Caco-2 (cell line): ENCODE measurements at regions not wholly inside any gene's neighbourhood (a gene's known extent, or its start where the extent isn't known, plus 50 kb on each side); places are given as distances from the start of the nearest gene placed in this dataset.

Source experiments
- BruUV-seq: library from RNA; stranded (reverse); fragments of 400-500 nt; replicated peaks from 2 replicates; lab custom pipeline; 2021; lab: Mats Ljungman, UMichigan
- CTCF ChIA-PET: fragments of 300-600 bp; sonication (Branson Sonifier 250); formaldehyde crosslinking; loops from one replicate; lab custom pipeline; 2022; ENCODE audit warnings: antibody characterized with exemption; lab: Charles Lee
- POLR2A ChIA-PET: fragments of 300-600 bp; sonication (Branson Sonifier 250); formaldehyde crosslinking; loops from one replicate; lab custom pipeline; 2022; ENCODE audit warnings: antibody characterized with exemption; lab: Charles Lee
- DNase-seq, 2 experiments: peaks; one replicate each; pipeline versions ENCODE4 v3.0.0 to v3.0.0-alpha.2; 2020 to 2022
- H3K27me3 ChIP-seq: replicated peaks from 2 replicates; pipeline ENCODE4 v1.6.0; 2011; ENCODE audit warnings: low read length; ENCODE audit not compliant: control insufficient read depth, insufficient read depth
- H3K36me3 ChIP-seq: 2 replicates; pipeline ENCODE4 v1.5.1; 2011; ENCODE audit warnings: low read length; ENCODE audit not compliant: control insufficient read depth, insufficient read depth
- H3K4me1 ChIP-seq: fragments of 250-450 bp; sonication (Bioruptor Pico); 2 replicates; pipeline ENCODE4 v1.5.1; 2020; ENCODE audit warnings: mild to moderate bottlenecking
- H3K4me3 ChIP-seq: 2 replicates; pipeline ENCODE4 v1.5.1; 2011; ENCODE audit warnings: low read depth, mild to moderate bottlenecking, control low read depth, low read length
- H3K9me3 ChIP-seq: fragments of 250-450 bp; sonication (Bioruptor Pico); 2 replicates; pipeline ENCODE4 v1.5.1; 2020; ENCODE audit warnings: mild to moderate bottlenecking, moderate library complexity
- H3K27ac Mint-ChIP-seq: one replicate; pipeline ENCODE4 v1.8.0; 2022; ENCODE audit warnings: mixed read lengths; ENCODE audit not compliant: unreplicated experiment
- H3K27me3 Mint-ChIP-seq: one replicate; pipeline ENCODE4 v1.8.0; 2022; ENCODE audit warnings: mixed read lengths; ENCODE audit not compliant: insufficient read depth, unreplicated experiment
- H3K36me3 Mint-ChIP-seq: one replicate; pipeline ENCODE4 v1.8.0; 2022; ENCODE audit warnings: mild to moderate bottlenecking, mixed read lengths; ENCODE audit not compliant: insufficient read depth, unreplicated experiment
- H3K4me1 Mint-ChIP-seq: one replicate; pipeline ENCODE4 v1.8.0; 2022; ENCODE audit warnings: low read depth, mixed read lengths; ENCODE audit not compliant: unreplicated experiment
- H3K4me3 Mint-ChIP-seq: one replicate; pipeline ENCODE4 v1.8.0; 2022; ENCODE audit warnings: mild to moderate bottlenecking, moderate library complexity, mixed read lengths; ENCODE audit not compliant: unreplicated experiment
- H3K9me3 Mint-ChIP-seq: one replicate; pipeline ENCODE4 v1.8.0; 2022; ENCODE audit warnings: mixed read lengths; ENCODE audit not compliant: unreplicated experiment
- intact Hi-C: fragments of 100-400 bp; cut with micrococcal nuclease; formaldehyde crosslinking; loops from one replicate; pipeline ENCODE4 v1.10.0; 2022; ENCODE audit not compliant: unreplicated experiment
- TF ChIP-seq, protein P1 (sequence below), 2 experiments: fragments of 200-600 bp in 1 of 2; IDR thresholded peaks; 1 replicate in 1 of 2; 2 replicates in 1 of 2; pipeline versions ENCODE4 v1.5.1 to v1.8.0; 2011 to 2022; ENCODE audit warnings: antibody characterized with exemption in 1 of 2, control low read depth in 1 of 2, inconsistent platforms in 1 of 2, low read depth in 1 of 2, low read length in 1 of 2, mild to moderate bottlenecking in 1 of 2, moderate library complexity in 1 of 2; ENCODE audit not compliant: insufficient read depth in 1 of 2, severe bottlenecking in 1 of 2, unreplicated experiment in 1 of 2

DNA sequence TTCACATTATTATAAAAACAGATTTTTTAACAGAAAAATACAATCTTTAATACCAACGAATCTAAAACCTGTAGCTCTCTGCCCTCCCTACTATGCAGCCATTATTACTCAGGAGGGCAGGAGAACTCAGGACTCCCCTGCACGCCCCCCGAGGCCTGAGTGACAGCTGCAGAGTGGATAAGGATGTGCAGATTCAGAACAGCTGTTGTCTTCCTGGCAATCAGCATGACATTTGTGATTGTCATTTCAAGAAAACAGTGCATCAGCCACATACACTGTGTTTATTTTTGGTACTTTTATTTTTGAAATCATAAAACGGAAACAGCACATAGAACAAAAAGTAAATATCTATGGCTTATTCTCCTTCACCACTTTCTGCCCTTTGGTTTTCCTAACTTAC is 450.8 kb downstream of the OCA2 start:
- Histone ChIP-seq H3K9me3 (peaks cover 9% of the 10 kb centered on the region), H3K36me3 (no peaks in the 10 kb centered on the region), H3K27me3 (no peaks in the 10 kb centered on the region), H3K4me1 (no peaks in the 10 kb centered on the region), H3K4me3 (no peak overlapping the region)
- intact Hi-C loops: no loop called here
- no peaks in the 10 kb centered on the region for H3K36me3 Mint-ChIP-seq
- H3K4me1 Mint-ChIP-seq: no peaks in the 10 kb centered on the region
- TF ChIP-seq, protein P1, sequence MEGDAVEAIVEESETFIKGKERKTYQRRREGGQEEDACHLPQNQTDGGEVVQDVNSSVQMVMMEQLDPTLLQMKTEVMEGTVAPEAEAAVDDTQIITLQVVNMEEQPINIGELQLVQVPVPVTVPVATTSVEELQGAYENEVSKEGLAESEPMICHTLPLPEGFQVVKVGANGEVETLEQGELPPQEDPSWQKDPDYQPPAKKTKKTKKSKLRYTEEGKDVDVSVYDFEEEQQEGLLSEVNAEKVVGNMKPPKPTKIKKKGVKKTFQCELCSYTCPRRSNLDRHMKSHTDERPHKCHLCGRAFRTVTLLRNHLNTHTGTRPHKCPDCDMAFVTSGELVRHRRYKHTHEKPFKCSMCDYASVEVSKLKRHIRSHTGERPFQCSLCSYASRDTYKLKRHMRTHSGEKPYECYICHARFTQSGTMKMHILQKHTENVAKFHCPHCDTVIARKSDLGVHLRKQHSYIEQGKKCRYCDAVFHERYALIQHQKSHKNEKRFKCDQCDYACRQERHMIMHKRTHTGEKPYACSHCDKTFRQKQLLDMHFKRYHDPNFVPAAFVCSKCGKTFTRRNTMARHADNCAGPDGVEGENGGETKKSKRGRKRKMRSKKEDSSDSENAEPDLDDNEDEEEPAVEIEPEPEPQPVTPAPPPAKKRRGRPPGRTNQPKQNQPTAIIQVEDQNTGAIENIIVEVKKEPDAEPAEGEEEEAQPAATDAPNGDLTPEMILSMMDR (IDR thresholded peaks at IDR 0.05; ENCODE audit: insufficient read depth in 1 of 2, low read depth in 1 of 2, low read length in 1 of 2, severe bottlenecking in 1 of 2, unreplicated experiment in 1 of 2): no peak
- no TSS peak for BruUV-seq
- H3K9me3 Mint-ChIP-seq: peaks cover 16% of the 10 kb centered on the region
- H3K4me3 Mint-ChIP-seq: no peak overlapping the region
- DNase-seq: no peak
- no peaks in the 10 kb centered on the region for H3K27me3 Mint-ChIP-seq
- CTCF ChIA-PET: no interaction called here
- no peak overlapping the region for H3K27ac Mint-ChIP-seq
- POLR2A ChIA-PET: no interaction called here

DNA sequence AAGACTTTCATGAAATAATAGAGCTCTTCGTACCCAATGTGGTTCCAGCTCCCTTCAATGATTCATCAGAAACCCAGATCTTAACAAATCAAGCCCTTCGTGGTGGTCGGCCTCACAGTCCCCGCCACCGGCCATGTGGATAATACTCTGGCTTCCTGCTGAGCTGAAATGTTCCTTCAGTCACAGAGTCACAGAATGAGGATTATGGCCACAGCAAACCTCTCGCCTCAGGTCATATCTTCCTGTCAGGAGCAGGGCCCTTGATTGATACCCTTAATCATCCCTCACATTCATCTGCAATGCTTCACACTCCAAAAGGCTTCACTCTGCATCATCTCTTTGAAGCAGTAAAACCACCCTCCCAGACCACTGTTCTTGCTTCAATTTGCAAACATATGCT is 452.6 kb downstream of the OCA2 start:
- Histone ChIP-seq H3K4me3 (no peak overlapping the region), H3K9me3 (peaks cover 12% of the 10 kb centered on the region), H3K27me3 (no peaks in the 10 kb centered on the region), H3K4me1 (no peaks in the 10 kb centered on the region), H3K36me3 (no peaks in the 10 kb centered on the region)
- intact Hi-C loops: no loop called here
- POLR2A ChIA-PET: no interaction called here
- CTCF ChIA-PET: no interaction called here
- Mint-ChIP-seq H3K4me3 (no peak overlapping the region), H3K4me1 (no peaks in the 10 kb centered on the region), H3K36me3 (no peaks in the 10 kb centered on the region), H3K27me3 (no peaks in the 10 kb centered on the region), H3K27ac (no peak overlapping the region), H3K9me3 (peaks cover 34% of the 10 kb centered on the region)
- BruUV-seq: no TSS peak
- TF ChIP-seq, protein P1 (IDR thresholded peaks at IDR 0.05; ENCODE audit: insufficient read depth in 1 of 2, low read depth in 1 of 2, low read length in 1 of 2, severe bottlenecking in 1 of 2, unreplicated experiment in 1 of 2): no peak
- no peak for DNase-seq

DNA sequence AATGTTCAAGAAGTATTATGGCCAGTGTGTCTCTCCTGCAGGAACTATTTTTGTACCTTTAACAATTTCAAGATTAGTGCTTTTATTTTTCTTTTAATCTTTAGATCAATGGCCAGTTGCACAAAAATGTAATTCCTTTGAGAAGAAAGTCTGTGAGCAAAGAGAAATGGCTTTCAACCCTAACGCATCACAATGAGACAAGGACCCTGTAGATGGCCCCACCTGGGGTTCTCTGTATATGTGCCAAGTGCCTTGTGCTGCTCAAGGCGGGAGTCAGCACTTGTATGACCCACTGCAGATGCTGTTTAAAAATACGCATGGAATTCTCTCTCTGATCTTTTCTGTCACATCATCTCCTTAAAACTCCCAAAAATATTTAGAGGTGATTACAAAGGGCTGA is 453.4 kb downstream of the OCA2 start:
- H3K4me3 ChIP-seq: no peak overlapping the region
- no peaks in the 10 kb centered on the region for H3K36me3 ChIP-seq
- Mint-ChIP-seq H3K27ac (no peak overlapping the region), H3K4me3 (no peak overlapping the region), H3K9me3 (peaks cover 42% of the 10 kb centered on the region), H3K27me3 (no peaks in the 10 kb centered on the region), H3K4me1 (no peaks in the 10 kb centered on the region), H3K36me3 (no peaks in the 10 kb centered on the region)
- ChIA-PET CTCF (no interaction called here), POLR2A (no interaction called here)
- no peak for DNase-seq
- no peaks in the 10 kb centered on the region for H3K4me1 ChIP-seq
- no TSS peak for BruUV-seq
- H3K9me3 ChIP-seq: peaks cover 12% of the 10 kb centered on the region
- TF ChIP-seq, protein P1 (IDR thresholded peaks at IDR 0.05; ENCODE audit: insufficient read depth in 1 of 2, low read depth in 1 of 2, low read length in 1 of 2, severe bottlenecking in 1 of 2, unreplicated experiment in 1 of 2): no peak
- no peaks in the 10 kb centered on the region for H3K27me3 ChIP-seq
- intact Hi-C loops: no loop called here
